A172 (cell line): ENCODE measurements at regions not wholly inside any gene's neighbourhood (a gene's known extent, or its start where the extent isn't known, plus 50 kb on each side); places are given as distances from the start of the nearest gene placed in this dataset.

Experiments used
- DNase-seq: peaks from one replicate; pipeline ENCODE4 v3.0.0-alpha.2; 2015; ENCODE audit warnings: low spot score

GRCh38 chr6:170031684-170032121 lies 259.2 kb downstream of the DLL1 start:
- DNase-seq, result no peak

GRCh38 chr6:170030821-170031471 lies 259.9 kb downstream of the DLL1 start:
- no peak for DNase-seq

GRCh38 chr6:170030284-170030815 lies 260.5 kb downstream of the DLL1 start:
- no peak for DNase-seq

GRCh38 chr6:170029416-170030283 lies 261.2 kb downstream of the DLL1 start:
- DNase-seq, result no peak

GRCh38 chr6:170028629-170029345 lies 262.1 kb downstream of the DLL1 start:
- no peak for DNase-seq

- no peak for DNase-seq
These were observed 263.2 kb downstream of the DLL1 start for GRCh38 chr6:170027647-170028043.

- DNase-seq, result no peak
These were observed 263.9 kb downstream of the DLL1 start for GRCh38 chr6:170026751-170027646.

GRCh38 chr6:170025935-170026750 lies 264.7 kb downstream of the DLL1 start:
- no peak for DNase-seq

GRCh38 chr6:170025341-170025911 lies 265.5 kb downstream of the DLL1 start:
- no peak for DNase-seq

- DNase-seq, result no peak
These were observed 265.9 kb downstream of the DLL1 start for GRCh38 chr6:170024940-170025339.

- DNase-seq, result no peak
These were observed 267.0 kb downstream of the DLL1 start for GRCh38 chr6:170023620-170024521.

- no peak for DNase-seq
These were observed 267.9 kb downstream of the DLL1 start for GRCh38 chr6:170022827-170023619.

- no peak for DNase-seq
These were observed 268.6 kb downstream of the DLL1 start for GRCh38 chr6:170022291-170022722.

- no peak for DNase-seq
These were observed 269.3 kb downstream of the DLL1 start for GRCh38 chr6:170021579-170021978.

- no peak for DNase-seq
These were observed 268.6 kb downstream of the ERMARD start for GRCh38 chr6:170019818-170020583.

- no peak for DNase-seq
These were observed 267.8 kb downstream of the ERMARD start for GRCh38 chr6:170018936-170019817.
